Osteocyte (in vitro differentiated cells): ENCODE measurements at regions not wholly inside any gene's neighbourhood (a gene's known extent, or its start where the extent isn't known, plus 50 kb on each side); places are given as distances from the start of the nearest gene placed in this dataset.
A peak's percentile ranks its signal among the peaks of the same experiment; 100 is the strongest.
"Not testable (repeated sequence)": the region's sequence is repeated elsewhere in the genome, so short reads cannot be mapped to it uniquely, and the experiment has no call there.

ENCODE experiments used
- DNase-seq: peaks from one replicate; pipeline ENCODE4 v3.0.0; 2021; ENCODE audit warnings: mixed read lengths; ENCODE audit not compliant: unreplicated experiment; ENCODE audit errors: extremely low spot score
- H3K27ac Mint-ChIP-seq: one replicate; pipeline ENCODE4 v1.8.0; 2021; ENCODE audit warnings: mild to moderate bottlenecking, mixed read lengths; ENCODE audit not compliant: unreplicated experiment
- H3K27me3 Mint-ChIP-seq: one replicate; pipeline ENCODE4 v1.8.0; 2021; ENCODE audit warnings: mixed read lengths; ENCODE audit not compliant: unreplicated experiment
- H3K36me3 Mint-ChIP-seq: one replicate; pipeline ENCODE4 v1.8.0; 2021; ENCODE audit warnings: mixed read lengths; ENCODE audit not compliant: unreplicated experiment
- H3K4me1 Mint-ChIP-seq: one replicate; pipeline ENCODE4 v1.8.0; 2021; ENCODE audit warnings: mixed read lengths; ENCODE audit not compliant: unreplicated experiment
- H3K4me3 Mint-ChIP-seq: one replicate; pipeline ENCODE4 v1.8.0; 2021; ENCODE audit warnings: mild to moderate bottlenecking, moderate library complexity, mixed read lengths; ENCODE audit not compliant: unreplicated experiment
- H3K9me3 Mint-ChIP-seq: one replicate; pipeline ENCODE4 v1.8.0; 2021; ENCODE audit warnings: mixed read lengths; ENCODE audit not compliant: unreplicated experiment
- CTCF ChIP-seq: fragments of 200-600 bp; sonication (generic); IDR thresholded peaks from 2 replicates; pipeline ENCODE4 v1.5.0; 2021; ENCODE audit warnings: antibody characterized with exemption, mild to moderate bottlenecking, moderate library complexity

DNA sequence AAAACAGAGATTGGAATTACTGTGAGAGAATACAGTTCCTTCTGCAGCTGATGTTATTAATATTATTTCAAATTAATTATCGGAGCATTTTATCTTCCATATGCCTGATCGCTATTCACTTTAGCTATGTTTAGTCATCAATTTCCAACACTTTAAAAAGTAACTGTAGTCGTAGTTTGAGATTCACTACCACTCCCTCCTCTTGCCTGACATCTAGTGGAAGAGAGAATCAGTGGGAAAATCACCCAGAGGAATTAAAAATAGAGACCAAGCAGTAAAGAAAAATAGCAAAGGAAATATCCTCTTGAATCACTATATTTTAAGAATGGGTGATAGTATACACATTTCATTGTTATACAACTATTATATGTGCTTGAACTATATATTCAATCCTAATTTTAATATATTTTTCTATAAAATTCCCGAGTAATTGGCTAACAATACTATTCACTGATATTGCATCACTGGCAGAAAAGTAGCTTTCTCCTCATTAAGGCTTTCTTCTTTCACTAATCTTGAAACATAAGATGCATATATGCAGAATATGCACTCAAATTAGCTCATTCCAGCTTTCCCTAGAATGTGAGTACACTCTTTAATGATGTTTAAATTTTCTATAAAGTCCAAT, 708.7 kb downstream of the CDH9 start:
- no peak for DNase-seq
- Mint-ChIP-seq H3K9me3 (peaks cover 3% of the 10 kb centered on the region), H3K27ac (no peak overlapping the region), H3K4me3 (no peak overlapping the region), H3K27me3 (no peaks in the 10 kb centered on the region), H3K4me1 (no peaks in the 10 kb centered on the region), H3K36me3 (no peaks in the 10 kb centered on the region)
- TF ChIP-seq CTCF = peak; percentile 47

DNA sequence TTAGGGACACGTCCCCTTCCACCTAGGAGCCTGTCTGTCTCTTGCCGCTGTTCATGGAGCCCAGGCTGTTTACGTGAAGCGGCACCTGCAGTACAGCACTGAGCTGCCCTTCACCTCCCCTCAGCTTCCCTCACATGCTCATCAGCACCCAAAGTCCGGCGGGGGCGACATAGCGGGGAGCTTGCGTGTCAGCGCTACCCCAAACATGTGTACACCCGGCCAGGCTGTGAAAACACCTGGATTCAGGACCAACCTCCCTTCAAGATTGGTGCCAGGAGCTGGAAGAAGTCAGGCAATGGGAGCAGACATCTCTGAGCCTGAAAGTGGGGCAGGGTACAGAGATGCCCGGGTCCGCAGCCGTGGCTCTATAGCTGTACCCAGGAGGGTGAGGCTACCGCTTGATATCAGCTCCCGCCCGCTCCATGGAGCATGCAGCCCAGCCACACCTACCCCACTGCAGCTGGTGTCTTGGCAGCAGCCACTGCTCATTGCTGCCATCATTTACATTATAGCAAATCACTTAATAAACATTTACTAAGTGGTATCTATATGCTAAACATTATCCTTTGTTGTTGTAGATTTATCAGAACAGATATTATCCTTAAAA, 712.1 kb downstream of the CDH9 start:
- no peak for TF ChIP-seq CTCF
- no peaks in the 10 kb centered on the region for H3K36me3 Mint-ChIP-seq
- no peak for DNase-seq
- H3K4me1 Mint-ChIP-seq = no peaks in the 10 kb centered on the region
- H3K9me3 Mint-ChIP-seq = peaks cover 6% of the 10 kb centered on the region
- no peaks in the 10 kb centered on the region for H3K27me3 Mint-ChIP-seq
- no peak overlapping the region for H3K27ac Mint-ChIP-seq
- no peak overlapping the region for H3K4me3 Mint-ChIP-seq

- not testable (repeated sequence) for H3K27ac Mint-ChIP-seq, H3K9me3 Mint-ChIP-seq, H3K27me3 Mint-ChIP-seq, H3K4me1 Mint-ChIP-seq, DNase-seq, H3K36me3 Mint-ChIP-seq, H3K4me3 Mint-ChIP-seq
Observed at GRCh38 chr5:26325432-26325831, 713.0 kb downstream of the CDH9 start.

GRCh38 chr5:26324273-26324895, 714.0 kb downstream of the CDH9 start:
- H3K27ac Mint-ChIP-seq, H3K27me3 Mint-ChIP-seq, H3K4me3 Mint-ChIP-seq, H3K9me3 Mint-ChIP-seq, DNase-seq, H3K4me1 Mint-ChIP-seq, H3K36me3 Mint-ChIP-seq: not testable (repeated sequence)

- H3K9me3 Mint-ChIP-seq = peaks cover 9% of the 10 kb centered on the region
- H3K4me1 Mint-ChIP-seq = no peaks in the 10 kb centered on the region
- no peak for TF ChIP-seq CTCF
- DNase-seq = no peak
- H3K4me3 Mint-ChIP-seq = no peak overlapping the region
- no peaks in the 10 kb centered on the region for H3K36me3 Mint-ChIP-seq
- no peak overlapping the region for H3K27ac Mint-ChIP-seq
- no peaks in the 10 kb centered on the region for H3K27me3 Mint-ChIP-seq
Observed at GRCh38 chr5:26323794-26324193, 714.6 kb downstream of the CDH9 start.

- no peak for TF ChIP-seq CTCF
- Mint-ChIP-seq H3K27ac (no peak overlapping the region), H3K9me3 (peaks cover 20% of the 10 kb centered on the region), H3K4me1 (no peaks in the 10 kb centered on the region), H3K36me3 (no peaks in the 10 kb centered on the region), H3K4me3 (no peak overlapping the region), H3K27me3 (no peaks in the 10 kb centered on the region)
- no peak for DNase-seq
Observed at GRCh38 chr5:26321278-26321677, 717.1 kb downstream of the CDH9 start.
